B cell (primary cell): ENCODE measurements at regions not wholly inside any gene's neighbourhood (a gene's known extent, or its start where the extent isn't known, plus 50 kb on each side); places are given as distances from the start of the nearest gene placed in this dataset.

ENCODE experiments used
- EZH2 ChIP-seq: IDR thresholded peaks from 2 replicates; pipeline ENCODE4 v1.6.1; 2012; ENCODE audit warnings: borderline replicate concordance, low read depth, mild to moderate bottlenecking, moderate library complexity, low read length; ENCODE audit not compliant: insufficient read depth, poor library complexity, severe bottlenecking
- TF ChIP-seq, protein P1 (sequence below): fragments of 200-600 bp; IDR thresholded peaks from one replicate; pipeline ENCODE4 v1.8.0; 2022; ENCODE audit warnings: antibody characterized with exemption, mild to moderate bottlenecking

GRCh38 chr14:101121508-101122139 lies 218.1 kb upstream of the RTL1 start:
- TF ChIP-seq, protein P1, sequence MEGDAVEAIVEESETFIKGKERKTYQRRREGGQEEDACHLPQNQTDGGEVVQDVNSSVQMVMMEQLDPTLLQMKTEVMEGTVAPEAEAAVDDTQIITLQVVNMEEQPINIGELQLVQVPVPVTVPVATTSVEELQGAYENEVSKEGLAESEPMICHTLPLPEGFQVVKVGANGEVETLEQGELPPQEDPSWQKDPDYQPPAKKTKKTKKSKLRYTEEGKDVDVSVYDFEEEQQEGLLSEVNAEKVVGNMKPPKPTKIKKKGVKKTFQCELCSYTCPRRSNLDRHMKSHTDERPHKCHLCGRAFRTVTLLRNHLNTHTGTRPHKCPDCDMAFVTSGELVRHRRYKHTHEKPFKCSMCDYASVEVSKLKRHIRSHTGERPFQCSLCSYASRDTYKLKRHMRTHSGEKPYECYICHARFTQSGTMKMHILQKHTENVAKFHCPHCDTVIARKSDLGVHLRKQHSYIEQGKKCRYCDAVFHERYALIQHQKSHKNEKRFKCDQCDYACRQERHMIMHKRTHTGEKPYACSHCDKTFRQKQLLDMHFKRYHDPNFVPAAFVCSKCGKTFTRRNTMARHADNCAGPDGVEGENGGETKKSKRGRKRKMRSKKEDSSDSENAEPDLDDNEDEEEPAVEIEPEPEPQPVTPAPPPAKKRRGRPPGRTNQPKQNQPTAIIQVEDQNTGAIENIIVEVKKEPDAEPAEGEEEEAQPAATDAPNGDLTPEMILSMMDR: no peak
- TF ChIP-seq EZH2: no peak
